ENCODE measurements at regions not wholly inside any gene's neighbourhood (a gene's known extent, or its start where the extent isn't known, plus 50 kb on each side); places are given as distances from the start of the nearest gene placed in this dataset.
A peak's percentile ranks its signal among the peaks of the same experiment; 100 is the strongest.

GRCh38 chr18:53747210-53747609 is 477.3 kb downstream of the MBD2 start:
- TF ChIP-seq, protein P1, sequence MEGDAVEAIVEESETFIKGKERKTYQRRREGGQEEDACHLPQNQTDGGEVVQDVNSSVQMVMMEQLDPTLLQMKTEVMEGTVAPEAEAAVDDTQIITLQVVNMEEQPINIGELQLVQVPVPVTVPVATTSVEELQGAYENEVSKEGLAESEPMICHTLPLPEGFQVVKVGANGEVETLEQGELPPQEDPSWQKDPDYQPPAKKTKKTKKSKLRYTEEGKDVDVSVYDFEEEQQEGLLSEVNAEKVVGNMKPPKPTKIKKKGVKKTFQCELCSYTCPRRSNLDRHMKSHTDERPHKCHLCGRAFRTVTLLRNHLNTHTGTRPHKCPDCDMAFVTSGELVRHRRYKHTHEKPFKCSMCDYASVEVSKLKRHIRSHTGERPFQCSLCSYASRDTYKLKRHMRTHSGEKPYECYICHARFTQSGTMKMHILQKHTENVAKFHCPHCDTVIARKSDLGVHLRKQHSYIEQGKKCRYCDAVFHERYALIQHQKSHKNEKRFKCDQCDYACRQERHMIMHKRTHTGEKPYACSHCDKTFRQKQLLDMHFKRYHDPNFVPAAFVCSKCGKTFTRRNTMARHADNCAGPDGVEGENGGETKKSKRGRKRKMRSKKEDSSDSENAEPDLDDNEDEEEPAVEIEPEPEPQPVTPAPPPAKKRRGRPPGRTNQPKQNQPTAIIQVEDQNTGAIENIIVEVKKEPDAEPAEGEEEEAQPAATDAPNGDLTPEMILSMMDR (IDR thresholded peaks at IDR 0.05; ENCODE audit: unreplicated experiment in 3 of 3), result no peak
- H3K4me3 Mint-ChIP-seq, result no peak overlapping the region
- H3K27me3 Mint-ChIP-seq (ENCODE audit: low read depth), result no peaks in the 10 kb centered on the region
- no peaks in the 10 kb centered on the region for H3K9me3 Mint-ChIP-seq
- H3K27ac Mint-ChIP-seq, result no peak overlapping the region
- no peaks in the 10 kb centered on the region for H3K36me3 Mint-ChIP-seq (ENCODE audit: low read depth)
- no peaks in the 10 kb centered on the region for H3K4me1 Mint-ChIP-seq

DNA sequence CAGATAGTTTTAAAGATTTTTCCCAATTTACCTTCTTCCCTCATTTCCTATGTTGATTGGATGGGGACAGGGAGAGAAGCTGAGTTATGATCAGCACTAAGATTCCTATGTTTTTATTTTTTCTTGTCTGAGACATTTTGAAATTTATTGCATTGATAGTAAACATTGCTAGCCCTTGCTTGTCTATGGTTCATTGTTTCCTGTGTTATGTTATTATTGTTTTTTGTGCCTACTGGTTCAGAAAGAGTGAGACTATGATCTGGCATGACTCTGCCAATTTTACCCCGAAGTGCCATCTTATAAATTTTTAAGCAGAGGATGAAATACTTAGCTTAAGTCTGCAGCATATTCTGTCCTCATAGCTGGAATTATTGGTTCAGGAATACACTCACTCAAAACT is 478.5 kb downstream of the MBD2 start:
- TF ChIP-seq, protein P1 (IDR thresholded peaks at IDR 0.05; ENCODE audit: unreplicated experiment in 3 of 3), result no peak
- H3K27me3 Mint-ChIP-seq (ENCODE audit: low read depth), result no peaks in the 10 kb centered on the region
- H3K4me1 Mint-ChIP-seq, result no peaks in the 10 kb centered on the region
- H3K27ac Mint-ChIP-seq, result no peak overlapping the region
- H3K9me3 Mint-ChIP-seq, result no peaks in the 10 kb centered on the region
- H3K36me3 Mint-ChIP-seq (ENCODE audit: low read depth), result no peaks in the 10 kb centered on the region
- H3K4me3 Mint-ChIP-seq, result no peak overlapping the region

DNA sequence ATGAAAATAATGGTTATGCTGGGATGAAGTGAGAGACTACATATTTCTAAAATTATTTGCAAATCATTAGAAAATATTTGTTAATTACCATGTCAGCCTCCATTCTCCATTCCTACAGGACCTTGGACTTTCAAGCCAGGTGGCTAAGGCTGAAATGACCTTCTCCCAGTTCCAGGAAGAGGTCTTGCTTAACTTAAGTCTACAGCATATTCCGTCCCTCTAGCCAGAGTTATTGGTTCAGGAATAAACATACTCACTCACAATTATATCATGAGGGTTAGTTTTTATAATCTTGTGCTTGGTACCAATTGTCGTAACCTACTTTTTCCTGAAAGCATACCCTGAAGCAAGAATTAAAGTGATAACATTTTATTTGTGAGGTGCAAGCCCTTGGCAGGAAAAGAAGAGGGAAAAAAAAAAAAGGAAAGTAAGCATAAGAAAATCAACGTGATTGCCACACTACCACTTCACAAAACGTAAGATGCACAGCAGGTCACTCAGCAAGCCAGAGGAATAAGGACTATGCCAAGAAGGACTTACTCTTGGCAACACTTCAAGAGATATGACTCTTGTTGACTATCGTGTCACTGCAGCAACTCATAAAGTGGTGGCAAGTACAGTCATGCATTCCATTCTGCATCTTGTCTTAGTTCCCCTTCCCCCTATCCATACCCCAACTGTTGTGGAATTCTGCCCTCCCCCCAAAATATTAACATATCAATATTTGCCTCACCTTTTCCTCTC is 479.1 kb downstream of the MBD2 start:
- H3K27me3 Mint-ChIP-seq (ENCODE audit: low read depth), result no peaks in the 10 kb centered on the region
- H3K4me3 Mint-ChIP-seq, result no peak overlapping the region
- no peaks in the 10 kb centered on the region for H3K4me1 Mint-ChIP-seq
- no peaks in the 10 kb centered on the region for H3K36me3 Mint-ChIP-seq (ENCODE audit: low read depth)
- no peak overlapping the region for H3K27ac Mint-ChIP-seq
- H3K9me3 Mint-ChIP-seq, result no peaks in the 10 kb centered on the region
- TF ChIP-seq, protein P1 (IDR thresholded peaks at IDR 0.05; ENCODE audit: unreplicated experiment in 3 of 3), result no peak

GRCh38 chr18:53739700-53740099 is 484.8 kb downstream of the MBD2 start:
- Mint-ChIP-seq H3K4me3 (no peak overlapping the region), H3K27ac (no peak overlapping the region), H3K9me3 (no peaks in the 10 kb centered on the region), H3K36me3 (ENCODE audit: low read depth) (no peaks in the 10 kb centered on the region), H3K27me3 (ENCODE audit: low read depth) (no peaks in the 10 kb centered on the region), H3K4me1 (no peaks in the 10 kb centered on the region)
- TF ChIP-seq, protein P1 (IDR thresholded peaks at IDR 0.05; ENCODE audit: unreplicated experiment in 3 of 3), result no peak

- no peaks in the 10 kb centered on the region for H3K27me3 Mint-ChIP-seq (ENCODE audit: low read depth)
- TF ChIP-seq, protein P1 (IDR thresholded peaks at IDR 0.05; ENCODE audit: unreplicated experiment in 3 of 3), result no peak
- H3K4me1 Mint-ChIP-seq, result no peaks in the 10 kb centered on the region
- H3K36me3 Mint-ChIP-seq (ENCODE audit: low read depth), result no peaks in the 10 kb centered on the region
- no peak overlapping the region for H3K27ac Mint-ChIP-seq
- peaks cover 6% of the 10 kb centered on the region for H3K9me3 Mint-ChIP-seq
- no peak overlapping the region for H3K4me3 Mint-ChIP-seq
Observed at GRCh38 chr18:53735526-53735925, 488.9 kb downstream of the MBD2 start.

DNA sequence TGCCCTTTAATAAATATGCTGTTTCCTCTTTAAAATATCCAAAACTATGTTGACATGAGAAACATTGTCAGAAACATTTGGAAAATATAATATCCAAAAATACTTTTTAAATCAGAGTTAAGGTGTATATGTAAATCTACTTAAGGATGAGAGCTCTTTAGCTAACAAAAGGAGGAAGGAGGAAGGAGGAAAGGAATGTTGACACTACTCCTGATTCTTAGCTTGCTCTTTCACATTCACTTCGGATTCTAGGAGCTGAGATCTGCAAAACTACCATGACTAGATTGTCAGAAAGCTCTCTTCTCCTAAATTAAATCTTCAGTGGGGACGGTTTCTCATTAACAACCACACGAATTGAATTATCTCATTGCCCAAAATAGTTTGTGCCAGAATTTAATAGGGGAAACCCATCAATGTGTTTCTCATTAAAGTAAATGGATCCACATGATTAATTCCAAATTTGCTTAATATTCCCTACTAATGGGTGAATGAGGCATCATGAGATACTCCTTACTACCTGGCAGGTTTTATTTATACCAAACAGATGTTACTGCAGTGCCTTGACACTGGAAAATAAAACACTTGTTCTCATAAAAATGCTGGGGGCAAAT is 509.1 kb downstream of the MBD2 start:
- Mint-ChIP-seq H3K9me3 (no peaks in the 10 kb centered on the region), H3K4me3 (no peak overlapping the region), H3K4me1 (no peaks in the 10 kb centered on the region), H3K27ac (peak overlapping the region in 1 of 3 experiments; percentile 74), H3K27me3 (ENCODE audit: low read depth) (peaks cover 4% of the 10 kb centered on the region), H3K36me3 (ENCODE audit: low read depth) (no peaks in the 10 kb centered on the region)
- TF ChIP-seq, protein P1 (IDR thresholded peaks at IDR 0.05; ENCODE audit: unreplicated experiment in 3 of 3), result no peak
